Cerebellar cortex (tissue), 1 donor: ENCODE measurements at regions not wholly inside any gene's neighbourhood (a gene's known extent, or its start where the extent isn't known, plus 50 kb on each side); places are given as distances from the start of the nearest gene placed in this dataset.

Experiments
- DNase-seq: peaks from one replicate; pipeline ENCODE4 v3.0.0-alpha.2; 2015; ENCODE audit warnings: low spot score

DNA sequence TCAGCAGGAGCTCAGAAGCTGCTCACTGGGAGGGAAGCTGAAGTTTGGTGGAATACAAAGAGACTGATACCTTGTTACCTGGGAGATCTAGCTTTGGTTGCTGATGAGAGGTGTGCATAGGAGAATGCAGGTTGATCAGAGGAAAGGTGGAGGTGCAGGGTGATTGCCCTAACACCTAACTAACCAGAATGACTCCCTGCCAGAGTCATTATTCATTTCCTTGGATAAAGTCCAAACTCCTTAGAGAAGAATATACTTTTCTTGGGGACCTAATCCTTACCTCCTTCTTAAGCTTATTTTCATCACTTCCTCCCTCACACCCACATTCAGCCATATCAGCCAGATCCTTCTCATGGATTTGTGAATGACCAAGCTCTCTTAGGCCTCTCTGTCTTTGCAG lies 814.2 kb upstream of the TENM4 start:
- DNase-seq = no peak

DNA sequence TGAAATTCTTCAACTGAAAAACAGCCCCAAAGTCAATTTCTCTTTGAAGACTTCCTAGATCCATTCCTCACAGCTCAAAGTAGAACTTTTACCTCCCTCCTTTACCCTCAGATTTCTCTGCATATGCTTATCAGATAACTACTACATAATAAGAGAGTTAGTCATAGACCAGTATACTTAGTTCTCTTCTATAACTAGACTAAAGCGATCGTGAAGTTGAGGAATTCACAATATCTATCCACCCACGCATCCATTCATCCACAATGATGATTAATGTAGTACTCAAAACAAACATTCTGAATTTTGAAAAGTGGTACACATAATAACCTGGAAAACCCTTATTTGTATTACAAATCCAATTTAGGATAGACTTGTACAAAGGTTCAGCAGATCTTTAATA lies 800.9 kb upstream of the TENM4 start:
- no peak for DNase-seq

DNA sequence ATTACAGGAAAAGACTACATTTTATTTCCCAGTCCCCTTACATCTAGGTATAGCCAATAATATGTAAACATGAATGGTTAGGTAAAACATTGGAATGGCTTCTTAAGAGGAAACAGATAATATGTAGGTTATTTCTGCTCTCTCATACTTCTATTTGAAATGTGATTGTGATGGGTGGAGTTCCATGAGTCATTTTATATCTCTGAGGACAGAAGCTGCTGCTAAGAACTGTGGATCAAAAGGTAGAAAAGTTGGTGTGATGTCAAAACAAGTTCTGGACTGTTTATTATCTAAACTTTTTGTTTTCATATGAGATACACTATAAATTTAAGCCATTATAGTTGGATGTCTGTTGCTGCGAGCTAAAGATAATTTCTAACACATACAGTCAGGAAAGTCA lies 799.4 kb upstream of the TENM4 start:
- no peak for DNase-seq

DNA sequence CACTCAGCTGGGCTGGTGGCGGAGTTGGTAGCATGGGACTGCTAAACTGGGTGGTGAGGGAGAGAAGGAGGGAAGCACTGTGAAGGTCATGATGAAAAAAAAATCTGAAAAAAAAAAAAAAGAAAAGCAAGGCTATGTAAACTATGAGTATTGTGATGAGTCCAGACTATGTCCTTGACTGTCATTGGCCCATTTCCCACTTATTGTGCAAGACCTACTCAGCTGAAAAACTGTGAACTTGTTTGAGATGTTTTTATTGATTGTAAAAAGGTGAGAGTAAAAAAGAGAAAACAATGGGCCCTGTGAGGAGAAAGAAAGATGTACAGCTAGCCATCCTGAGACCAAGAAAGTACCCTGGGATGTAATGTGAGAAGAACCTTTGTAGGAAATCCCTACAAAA lies 798.4 kb upstream of the TENM4 start:
- no peak for DNase-seq

DNA sequence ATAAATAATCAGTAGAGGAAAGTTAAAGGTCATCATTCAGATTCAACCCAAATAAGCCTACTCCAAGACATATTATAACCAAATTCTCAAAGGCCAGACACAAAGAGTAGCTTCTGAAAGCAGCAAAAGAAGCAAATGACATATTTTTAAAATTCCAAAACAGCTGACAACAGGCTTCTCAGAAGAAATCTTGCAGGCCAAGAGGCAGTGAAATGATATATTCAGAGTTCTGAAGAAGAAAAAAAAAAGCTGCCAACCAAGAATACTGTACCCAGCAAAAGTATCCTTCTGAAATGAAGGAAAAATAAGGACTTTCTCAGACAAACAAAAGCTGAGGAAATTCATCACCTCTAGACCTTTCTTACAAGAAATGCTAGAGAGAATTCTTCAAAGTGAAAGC lies 787.1 kb upstream of the TENM4 start:
- no peak for DNase-seq

DNA sequence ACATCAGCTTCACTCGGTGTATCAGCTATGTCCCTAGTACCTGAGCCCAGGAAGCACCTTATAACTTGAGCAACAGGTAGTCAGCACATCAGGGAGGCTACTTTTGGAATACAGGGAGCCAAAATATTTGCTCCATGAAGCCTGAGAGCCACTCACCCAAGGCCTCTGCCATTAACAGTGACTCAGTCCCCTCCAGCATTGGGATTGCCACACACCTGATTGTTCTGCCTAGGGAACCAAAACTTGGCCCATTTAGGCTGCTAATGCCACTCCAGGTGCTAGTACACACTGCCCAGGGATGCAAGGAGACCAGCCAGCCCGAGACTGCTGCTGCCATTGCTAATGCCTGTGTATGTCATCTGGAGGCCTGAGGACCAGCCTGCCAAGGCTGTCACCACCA lies 773.6 kb upstream of the TENM4 start:
- no peak for DNase-seq

DNA sequence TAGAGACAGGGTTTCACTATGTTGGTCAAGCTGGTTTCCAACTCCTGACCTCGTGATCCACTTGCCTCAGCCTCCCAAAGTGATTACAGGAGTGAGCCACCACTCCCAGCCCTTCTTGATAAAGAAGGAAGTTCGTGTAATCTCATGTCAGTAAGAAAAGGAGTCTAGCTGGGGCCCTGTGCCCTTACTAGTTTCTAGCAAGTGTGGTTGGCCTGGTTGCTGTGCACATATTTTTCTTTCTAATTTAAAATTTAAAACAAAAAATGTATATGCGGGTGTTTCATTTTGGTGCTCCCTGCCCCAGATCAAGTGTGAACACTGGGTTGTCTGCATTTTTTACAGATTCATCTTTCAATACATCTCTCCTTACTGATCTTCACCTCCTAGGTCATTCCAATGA lies 770.8 kb upstream of the TENM4 start:
- DNase-seq = no peak

DNA sequence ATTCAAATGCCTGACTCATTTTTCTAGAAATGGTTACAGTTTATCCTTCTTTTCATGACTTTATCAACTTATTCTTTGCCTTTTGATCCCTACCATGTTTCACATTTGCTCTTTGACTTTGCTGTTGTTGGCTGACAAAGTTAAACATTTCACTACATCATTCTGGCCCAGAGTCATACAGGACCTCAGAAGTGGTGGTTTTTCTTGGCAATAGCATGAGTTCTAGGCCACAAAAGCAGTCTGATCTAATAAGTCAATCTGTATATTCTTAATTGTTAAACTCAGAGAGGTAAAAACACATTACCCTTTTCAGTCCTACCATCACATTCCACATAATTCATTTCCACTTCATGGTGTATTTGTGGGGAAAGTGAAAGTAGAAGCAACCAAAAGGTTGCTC lies 763.2 kb upstream of the TENM4 start:
- no peak for DNase-seq

DNA sequence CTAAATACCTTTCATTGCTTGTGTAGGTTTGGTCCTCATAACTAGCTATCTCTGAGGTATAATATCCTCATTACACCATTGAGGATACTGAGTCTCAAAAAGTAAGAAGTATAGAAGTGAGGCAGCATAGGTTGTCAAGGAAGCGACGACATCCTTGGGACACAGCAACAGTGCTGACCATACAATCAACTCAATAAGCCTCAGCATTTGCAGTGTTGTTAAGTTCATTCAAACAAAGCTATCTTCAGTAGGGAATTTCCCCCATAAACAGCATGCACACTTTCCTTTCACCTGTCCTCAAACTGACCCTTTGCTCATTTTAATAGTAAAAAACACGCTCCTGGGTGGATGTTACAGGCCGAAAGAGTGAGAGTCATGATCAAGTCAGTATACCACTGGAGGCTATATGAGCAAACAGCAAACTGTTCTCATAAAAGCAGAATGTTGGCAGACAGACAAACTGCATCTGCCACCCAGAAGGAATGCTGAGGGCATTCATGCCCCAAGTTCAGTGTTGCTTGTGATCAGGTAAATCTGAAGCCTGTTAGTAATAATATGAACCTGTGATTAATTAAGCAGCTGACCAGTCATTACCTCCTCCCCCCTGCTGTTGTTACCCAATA lies 756.2 kb upstream of the TENM4 start:
- no peak for DNase-seq

DNA sequence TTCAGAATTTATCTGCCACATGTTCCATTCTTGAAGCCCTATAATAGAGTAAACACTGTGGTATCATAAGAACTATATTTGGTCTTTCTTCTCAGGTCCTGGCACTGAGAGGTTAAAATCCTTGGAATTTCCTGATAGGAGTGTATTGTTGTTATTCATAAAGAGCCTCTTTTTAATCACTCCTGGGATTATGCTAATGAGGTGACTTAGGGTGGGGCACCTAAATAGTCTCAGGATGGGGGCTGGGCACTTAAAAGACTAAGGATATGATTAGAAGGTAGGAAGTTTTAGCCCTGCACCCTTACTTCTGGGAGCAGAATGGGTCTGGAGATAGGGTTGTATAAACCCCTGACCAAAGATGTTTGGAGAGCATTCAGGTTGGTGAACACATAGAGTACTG lies 755.2 kb upstream of the TENM4 start:
- DNase-seq = no peak

DNA sequence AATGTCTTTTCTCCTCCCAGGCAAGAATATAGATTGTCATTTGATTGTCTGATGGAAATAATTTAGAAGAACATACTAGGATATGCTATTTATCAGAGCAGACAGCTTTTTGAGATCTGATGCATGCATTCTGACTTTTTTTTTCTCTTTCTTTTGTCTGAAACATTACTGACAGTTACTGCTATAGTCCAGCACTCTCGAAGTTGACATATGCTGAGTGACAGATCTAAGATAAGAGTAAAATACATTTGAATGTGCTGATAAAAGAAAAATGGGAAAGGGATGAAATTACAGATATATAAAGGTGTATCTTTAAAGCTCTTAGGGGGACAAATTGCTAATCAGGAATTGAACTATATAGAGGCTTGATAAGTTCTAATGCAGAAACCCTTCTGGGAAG lies 753.8 kb upstream of the TENM4 start:
- DNase-seq = no peak

DNA sequence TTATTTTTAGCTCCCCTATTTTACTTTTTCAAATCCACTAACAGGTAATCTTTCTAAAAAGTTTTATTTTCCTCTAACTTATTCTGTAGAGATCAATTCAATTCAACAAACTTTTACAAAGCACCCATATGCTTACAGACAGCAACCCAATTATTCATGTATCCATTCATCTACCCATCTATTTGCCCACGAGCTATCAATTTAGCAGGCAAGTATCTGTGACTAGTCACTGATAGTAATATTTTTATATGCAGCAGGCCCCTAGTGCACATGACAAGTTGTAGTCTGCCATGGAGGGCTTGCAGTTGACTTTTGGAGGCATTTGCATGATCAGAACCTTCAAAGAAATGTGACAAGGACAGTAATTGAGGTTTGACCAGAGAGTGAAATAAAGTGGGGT lies 753.2 kb upstream of the TENM4 start:
- no peak for DNase-seq

DNA sequence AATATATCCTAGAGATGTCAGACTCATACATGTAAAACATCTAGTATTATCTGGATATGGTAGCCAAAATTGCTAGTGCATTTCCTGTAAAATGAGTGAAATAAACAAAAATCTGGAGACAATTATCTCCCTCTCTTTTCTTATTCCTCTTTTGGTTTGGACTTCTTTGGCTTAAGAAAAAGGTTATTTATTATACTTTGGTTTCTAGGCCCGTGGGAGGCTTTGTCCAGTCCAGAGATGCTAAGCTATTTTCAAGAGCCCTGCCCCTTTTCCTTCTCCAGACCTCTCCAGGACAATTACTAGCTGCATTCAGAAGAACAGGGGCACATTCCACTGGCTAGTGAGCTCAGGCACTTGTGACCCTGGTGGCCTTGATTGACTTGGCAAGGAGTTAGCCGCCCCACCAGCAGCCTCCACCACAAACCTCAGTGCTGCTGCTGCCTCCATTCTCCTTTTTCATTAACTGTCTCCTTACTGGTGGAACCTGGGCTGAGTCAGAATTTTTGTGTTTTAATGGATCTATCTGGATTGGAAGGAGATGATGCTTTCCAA lies 747.3 kb upstream of the TENM4 start:
- DNase-seq = no peak

DNA sequence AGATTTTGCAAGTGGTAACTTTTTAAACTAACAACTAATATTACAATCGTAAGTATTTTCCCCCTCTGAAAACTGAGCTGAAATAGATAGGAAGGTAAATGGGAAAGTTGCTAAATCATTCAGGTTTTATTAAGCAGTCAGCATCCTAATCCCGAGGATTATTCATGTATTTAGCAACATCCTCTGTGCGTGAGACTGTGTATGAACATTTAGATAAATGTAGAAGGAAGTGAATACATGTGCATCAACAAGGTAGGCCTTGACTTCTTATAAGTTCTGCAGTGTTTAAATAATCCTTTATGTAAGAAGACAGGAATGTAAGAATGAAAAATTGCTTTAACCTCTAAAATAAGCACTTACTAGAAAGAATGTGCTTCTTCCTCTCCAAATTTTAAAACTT lies 745.9 kb upstream of the TENM4 start:
- DNase-seq = no peak

DNA sequence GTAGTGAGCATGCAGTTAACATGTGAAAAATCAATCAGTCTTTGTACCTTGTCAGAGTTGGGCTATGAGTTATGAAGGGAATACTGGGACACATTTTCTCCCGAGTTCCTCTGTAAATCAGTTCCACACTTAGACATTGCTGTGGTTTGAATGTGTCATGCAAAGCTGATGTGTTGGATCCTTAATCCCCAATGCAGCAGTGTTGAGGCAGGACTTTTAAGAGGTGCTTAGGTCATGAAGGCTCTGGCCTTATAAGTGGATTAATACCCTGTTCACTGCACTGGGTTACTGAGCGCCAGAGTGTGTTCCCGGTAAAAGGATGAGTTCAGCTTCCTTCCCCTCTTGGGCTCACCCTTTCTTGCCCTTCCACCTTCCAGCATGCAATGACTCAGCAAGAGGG lies 742.1 kb upstream of the TENM4 start:
- DNase-seq = no peak

DNA sequence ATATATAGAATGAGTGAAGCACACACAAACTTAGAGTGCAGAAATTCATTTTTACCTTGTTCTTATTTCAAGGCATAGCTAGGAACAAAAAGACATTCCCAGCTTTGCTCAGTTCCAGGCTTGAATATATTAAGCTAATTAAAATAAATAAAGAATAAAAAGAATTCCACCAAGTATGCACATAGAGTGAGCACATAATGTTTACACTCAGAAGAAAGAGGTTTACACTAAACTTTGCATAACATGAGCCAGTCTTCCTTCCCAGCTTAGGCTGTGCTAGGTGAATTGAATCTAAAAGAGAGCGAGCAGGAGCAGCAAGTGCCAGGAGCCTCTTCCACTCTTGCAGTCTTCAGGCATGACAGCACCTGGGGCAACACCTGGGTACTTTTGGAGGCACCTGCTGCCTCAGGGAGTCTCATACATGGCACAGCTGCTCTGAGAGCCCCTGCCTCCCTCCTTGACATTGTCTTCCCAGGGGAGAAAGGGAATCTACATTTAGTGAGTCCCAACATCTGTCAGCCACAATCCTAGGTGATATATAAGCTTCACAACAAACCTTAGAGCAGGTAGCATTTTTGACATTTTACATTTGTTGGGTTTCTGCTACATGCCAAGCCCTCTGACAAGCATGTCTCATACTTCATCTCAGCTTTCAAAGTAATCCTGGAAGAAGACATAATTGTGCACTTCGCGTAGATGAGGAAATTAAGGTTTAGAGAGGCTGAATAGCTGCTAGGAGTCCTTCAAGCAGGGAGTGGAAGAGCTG lies 732.7 kb upstream of the TENM4 start:
- DNase-seq = no peak

DNA sequence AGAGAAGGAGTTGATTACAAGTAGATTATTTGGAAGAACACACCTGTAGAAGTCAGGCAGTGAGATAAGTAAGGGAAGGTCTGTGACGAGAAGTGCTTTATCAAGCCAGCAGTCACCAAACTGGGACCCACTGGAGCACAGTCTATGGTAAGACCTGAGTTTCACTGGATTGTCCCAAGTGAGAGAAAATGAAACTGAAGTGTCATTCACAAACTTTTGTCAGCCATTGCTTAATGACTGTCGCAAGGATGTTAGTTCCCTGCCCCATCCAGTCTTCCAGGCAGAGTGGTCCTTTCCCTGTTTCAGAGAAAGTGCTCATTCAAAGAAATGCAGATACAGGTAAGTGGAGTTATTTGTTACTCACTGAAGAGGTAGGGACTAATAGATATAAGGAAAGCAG lies 728.0 kb upstream of the TENM4 start:
- no peak for DNase-seq

DNA sequence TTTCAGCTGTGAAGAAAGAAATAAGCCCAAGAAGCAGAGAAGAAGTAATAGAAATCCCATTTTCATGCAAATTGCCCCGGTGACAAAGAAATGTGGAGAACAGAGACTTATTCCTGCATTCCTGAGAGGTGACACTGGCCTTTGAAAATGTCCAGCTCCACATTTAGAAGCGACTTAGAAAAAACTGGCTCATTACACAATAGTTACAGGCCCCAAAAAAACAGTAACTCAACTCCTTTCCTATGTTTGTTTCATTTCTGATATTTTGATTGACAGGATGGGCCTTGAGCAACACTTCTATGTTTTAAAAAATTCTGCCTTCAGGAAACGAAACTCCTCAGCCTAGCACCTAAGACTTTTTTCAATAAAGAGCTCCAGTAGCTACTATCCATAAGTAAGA lies 726.9 kb upstream of the TENM4 start:
- DNase-seq = no peak

DNA sequence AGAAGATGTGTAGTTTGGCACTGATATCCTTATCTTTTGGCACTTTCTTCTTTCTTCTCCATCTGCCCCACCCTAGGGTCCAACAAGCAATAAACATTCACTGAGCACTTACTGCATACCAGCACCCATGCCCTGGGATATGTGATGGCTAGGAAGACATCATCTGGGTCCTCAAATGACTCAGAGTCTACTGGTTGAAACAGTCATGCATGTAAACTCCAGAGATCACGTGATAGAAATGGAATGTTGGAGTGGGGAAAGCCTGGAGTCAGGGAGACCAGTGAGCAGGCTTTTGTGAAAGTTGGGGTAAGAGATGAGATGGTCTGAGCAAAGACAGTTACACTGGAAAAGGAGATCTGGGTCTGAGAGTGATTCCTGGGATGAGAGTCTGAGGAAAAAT lies 724.9 kb upstream of the TENM4 start:
- DNase-seq = no peak

DNA sequence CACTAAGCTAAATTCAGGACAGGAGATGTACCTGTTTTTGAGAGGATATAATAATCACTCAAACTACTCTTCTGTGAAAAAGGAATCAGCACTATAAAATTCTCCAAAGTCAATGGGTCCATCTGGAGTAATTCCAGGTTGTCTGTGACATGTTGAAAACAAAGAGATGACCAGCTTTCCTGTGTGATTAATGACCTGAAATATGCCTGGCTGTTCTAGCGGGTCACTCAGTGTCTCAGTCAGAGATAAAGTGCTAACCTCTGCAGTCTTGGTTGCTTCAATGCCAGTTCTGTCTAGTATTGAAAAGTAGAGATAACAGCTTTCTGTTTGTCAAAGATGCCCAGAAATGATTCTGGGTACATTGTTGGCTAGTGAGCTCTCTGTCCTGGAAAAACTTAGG lies 722.6 kb upstream of the TENM4 start:
- DNase-seq = no peak

DNA sequence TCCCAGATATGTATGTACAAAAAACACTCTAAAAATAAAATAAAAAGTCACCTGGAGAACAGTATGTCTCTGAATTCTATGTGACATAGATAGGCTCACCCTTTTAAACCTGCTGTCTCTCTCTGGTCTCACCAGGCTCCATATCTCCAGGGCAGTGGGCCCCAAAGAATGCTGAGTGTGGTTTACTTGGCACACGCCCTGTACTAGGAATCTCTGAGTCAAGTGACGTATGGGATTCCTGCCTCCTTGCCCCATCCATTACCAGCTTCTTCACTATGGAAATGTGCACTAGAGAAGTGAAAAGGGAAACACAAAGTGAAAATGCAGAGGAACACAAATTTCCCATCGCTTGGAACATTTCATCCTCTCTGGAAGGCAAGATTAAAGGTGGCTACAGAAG lies 722.2 kb upstream of the TENM4 start:
- no peak for DNase-seq

DNA sequence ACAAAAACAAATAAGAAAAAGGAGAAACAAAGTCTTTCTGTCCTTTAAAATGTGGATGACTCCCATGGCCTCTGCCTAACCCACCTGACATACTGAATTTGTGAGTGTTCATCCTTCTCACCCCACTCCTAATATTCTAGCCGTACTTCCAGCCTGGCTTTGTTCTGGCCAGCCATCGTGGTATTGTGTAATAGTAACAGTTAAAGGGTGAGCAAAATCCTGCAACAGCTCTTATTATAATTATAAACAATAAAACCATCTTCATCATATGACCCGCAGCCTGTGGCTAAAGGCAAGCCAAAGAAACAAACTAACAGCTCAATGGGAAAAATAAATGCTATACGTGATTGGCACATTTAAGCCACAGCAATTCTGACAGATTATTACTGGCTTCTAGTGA lies 721.6 kb upstream of the TENM4 start:
- no peak for DNase-seq

DNA sequence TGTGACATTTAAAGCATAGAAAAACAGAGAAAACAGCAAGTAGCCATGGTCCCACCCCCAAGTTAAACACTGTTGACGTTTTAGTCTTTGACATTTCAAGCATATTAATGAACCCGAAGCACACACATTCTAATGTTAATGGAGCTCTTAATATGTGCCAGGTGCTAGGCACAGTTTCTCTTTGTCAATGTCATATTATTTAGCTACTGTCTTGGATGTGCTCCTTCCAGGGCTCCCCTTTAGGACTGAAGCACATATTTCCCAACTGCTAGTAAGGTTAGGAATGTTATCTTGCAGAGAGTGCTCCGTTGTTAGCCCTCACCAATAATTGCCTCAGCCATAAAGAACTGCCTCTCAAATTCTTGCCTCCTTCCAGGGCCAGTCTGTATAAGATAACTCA lies 716.6 kb upstream of the TENM4 start:
- no peak for DNase-seq

DNA sequence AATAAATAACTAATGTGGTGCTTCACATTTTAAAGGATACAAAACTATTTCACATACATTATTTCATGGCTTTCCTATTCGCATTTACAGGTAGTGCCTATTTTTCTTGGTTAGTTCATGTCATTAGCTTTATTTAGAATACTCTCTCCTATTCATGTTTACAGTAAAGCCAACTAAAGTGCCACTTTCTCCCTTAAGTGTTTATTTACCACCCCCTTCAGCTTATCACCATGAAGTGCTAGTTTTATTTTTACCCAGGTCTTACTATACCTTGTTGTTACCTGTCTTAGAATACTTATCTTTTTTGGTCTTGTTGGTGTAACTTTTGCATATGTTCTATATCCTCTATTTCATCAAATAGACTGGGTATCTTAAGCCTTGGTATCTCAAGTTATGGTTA lies 715.2 kb upstream of the TENM4 start:
- DNase-seq = no peak
